H1 (cell line): ENCODE measurements at regions not wholly inside any gene's neighbourhood (a gene's known extent, or its start where the extent isn't known, plus 50 kb on each side); places are given as distances from the start of the nearest gene placed in this dataset.

Experiments
- CTCF ChIA-PET: fragments of 300-600 bp; sonication (Branson Sonifier 250); formaldehyde crosslinking; loops from one replicate; lab custom pipeline; 2021; ENCODE audit not compliant: partially characterized antibody; lab: Charles Lee
- POLR2A ChIA-PET: fragments of 300-600 bp; sonication (Branson Sonifier 250); formaldehyde crosslinking; loops from one replicate; lab custom pipeline; 2021; ENCODE audit warnings: inconsistent platforms; ENCODE audit not compliant: partially characterized antibody; lab: Charles Lee
- DNase-seq, 2 experiments: peaks; one replicate each; pipeline versions ENCODE4 v3.0.0 to v3.0.0-alpha.2; 2010 to 2022; ENCODE audit warnings: low spot score in 2 of 2, low read depth in 1 of 2, mixed read lengths in 1 of 2
- FAIRE-seq: peaks from 2 replicates; lab custom pipeline; 2011; peaks lifted over from hg19 to GRCh38; lab: Jason Lieb, UNC
- H2AFZ ChIP-seq: 2 replicates; pipeline ENCODE4 v1.8.1; 2012; ENCODE audit warnings: low read length, inconsistent platforms
- H2AK5ac ChIP-seq: 2 replicates; pipeline ENCODE4 v1.6.1; 2013; ENCODE audit warnings: low read depth, low read length
- H2BK120ac ChIP-seq: replicated peaks from 2 replicates; pipeline ENCODE3; 2013; ENCODE audit warnings: low read depth, low read length, inconsistent platforms
- H2BK12ac ChIP-seq: 2 replicates; pipeline ENCODE4 v1.6.1; 2013; ENCODE audit warnings: low read depth, low read length
- H2BK15ac ChIP-seq: 2 replicates; pipeline ENCODE4 v1.6.1; 2013; ENCODE audit warnings: low read length
- H2BK20ac ChIP-seq: 2 replicates; pipeline ENCODE4 v1.6.1; 2013; ENCODE audit warnings: low read length
- H2BK5ac ChIP-seq: 2 replicates; pipeline ENCODE4 v1.6.1; 2013; ENCODE audit warnings: low read depth, low read length
- H3K14ac ChIP-seq: 2 replicates; pipeline ENCODE4 v1.6.1; 2013; ENCODE audit warnings: inconsistent platforms; ENCODE audit not compliant: insufficient read length
- H3K18ac ChIP-seq: 2 replicates; pipeline ENCODE4 v1.6.1; 2013; ENCODE audit warnings: low read length; ENCODE audit errors: extremely low read depth
- H3K23ac ChIP-seq: 2 replicates; pipeline ENCODE4 v1.6.1; 2013; ENCODE audit warnings: inconsistent platforms; ENCODE audit not compliant: insufficient read length
- H3K23me2 ChIP-seq: 2 replicates; pipeline ENCODE4 v1.6.1; 2013; ENCODE audit warnings: low read depth, low read length
- H3K27ac ChIP-seq: 2 replicates; pipeline ENCODE4 v1.6.1; 2011; ENCODE audit warnings: low read depth, low read length, inconsistent platforms
- H3K27me3 ChIP-seq, 4 experiments: replicated peaks in 1 of 4; 1 replicate in 1 of 4; 2 replicates in 3 of 4; pipeline versions ENCODE4 v1.6.1 to v1.8.1; 2011 to 2013; ENCODE audit warnings: low read length in 3 of 4, mild to moderate bottlenecking in 3 of 4, inconsistent platforms in 2 of 4, mixed read lengths in 2 of 4, moderate library complexity in 1 of 4; ENCODE audit not compliant: control insufficient read depth in 3 of 4, insufficient read depth in 3 of 4; ENCODE audit errors: extremely low read depth in 1 of 4
- H3K36me3 ChIP-seq, 4 experiments: 2 replicates each; pipeline versions ENCODE4 v1.6.1 to v1.8.1; 2011 to 2013; ENCODE audit warnings: mild to moderate bottlenecking in 4 of 4, low read length in 3 of 4, moderate library complexity in 2 of 4, control low read depth in 1 of 4, inconsistent platforms in 1 of 4; ENCODE audit not compliant: insufficient read depth in 4 of 4, control insufficient read depth in 2 of 4
- H3K4ac ChIP-seq: replicated peaks from 2 replicates; pipeline ENCODE3; 2013; ENCODE audit warnings: low read length, low read depth, mixed read lengths, inconsistent platforms; ENCODE audit not compliant: insufficient read length
- H3K4me1 ChIP-seq, 4 experiments: replicated peaks in 1 of 4; 1 replicate in 1 of 4; 2 replicates in 3 of 4; pipeline versions ENCODE4 v1.6.1 to v1.8.1; 2011 to 2013; ENCODE audit warnings: low read length in 3 of 4, inconsistent platforms in 2 of 4, mixed read lengths in 1 of 4; ENCODE audit not compliant: insufficient read depth in 4 of 4, control insufficient read depth in 3 of 4
- H3K4me2 ChIP-seq, 2 experiments: 2 replicates each; pipeline versions ENCODE4 v1.6.1 to v1.8.1; 2011 to 2013; ENCODE audit warnings: low read depth in 2 of 2, low read length in 2 of 2, control low read depth in 1 of 2, inconsistent platforms in 1 of 2, mild to moderate bottlenecking in 1 of 2; ENCODE audit not compliant: insufficient read depth in 1 of 2
- H3K4me3 ChIP-seq, 4 experiments: fragments of 200-600, 300-600 bp in 1 of 4; sonication (generic), shearing (Covaris generic), sonication (Bioruptor Twin) in 1 of 4; 2 replicates each; pipeline versions ENCODE4 v1.5.1 to v1.8.1; 2011 to 2016; ENCODE audit warnings: low read length in 4 of 4, low read depth in 3 of 4, control low read depth in 2 of 4, inconsistent platforms in 2 of 4, mild to moderate bottlenecking in 2 of 4, mixed read lengths in 1 of 4, moderate library complexity in 1 of 4; ENCODE audit not compliant: insufficient read depth in 2 of 4; ENCODE audit errors: extremely low read depth in 1 of 4
- H3K56ac ChIP-seq: replicated peaks from 2 replicates; pipeline ENCODE3; 2013; ENCODE audit warnings: low read depth, mild to moderate bottlenecking, mixed read lengths, low read length, inconsistent platforms; ENCODE audit not compliant: insufficient read length
- H3K79me1 ChIP-seq: 2 replicates; pipeline ENCODE4 v1.6.1; 2013; ENCODE audit warnings: low read depth, low read length, control low read depth
- H3K79me2 ChIP-seq, 2 experiments: 2 replicates each; pipeline versions ENCODE4 v1.6.1 to v1.8.1; 2012 to 2013; ENCODE audit warnings: low read length in 2 of 2, mild to moderate bottlenecking in 2 of 2, inconsistent platforms in 1 of 2; ENCODE audit not compliant: insufficient read depth in 2 of 2, control insufficient read depth in 1 of 2
- H3K9ac ChIP-seq, 4 experiments: replicated peaks in 1 of 4; 1 replicate in 1 of 4; 2 replicates in 3 of 4; pipeline versions ENCODE4 v1.6.1 to v1.8.1; 2011 to 2013; ENCODE audit warnings: low read depth in 3 of 4, low read length in 3 of 4, control low read depth in 2 of 4, mild to moderate bottlenecking in 2 of 4, moderate library complexity in 2 of 4, inconsistent platforms in 1 of 4; ENCODE audit errors: extremely low read depth in 1 of 4
- H3K9me3 ChIP-seq, 2 experiments: 2 replicates each; pipeline versions ENCODE4 v1.6.1 to v1.8.1; 2012 to 2013; ENCODE audit warnings: mild to moderate bottlenecking in 2 of 2, moderate library complexity in 2 of 2, control low read depth in 1 of 2, inconsistent platforms in 1 of 2, low read depth in 1 of 2, low read length in 1 of 2, mixed read lengths in 1 of 2; ENCODE audit not compliant: insufficient read depth in 2 of 2
- H4K20me1 ChIP-seq, 2 experiments: replicated peaks in 1 of 2; 2 replicates each; pipeline versions ENCODE3 to v1.8.1; 2011 to 2013; ENCODE audit warnings: inconsistent platforms in 2 of 2, low read length in 2 of 2, mild to moderate bottlenecking in 1 of 2; ENCODE audit not compliant: insufficient read depth in 2 of 2, control insufficient read depth in 1 of 2
- H4K5ac ChIP-seq: 2 replicates; pipeline ENCODE4 v1.6.1; 2013; ENCODE audit warnings: low read length, low read depth, mixed read lengths, inconsistent platforms; ENCODE audit not compliant: insufficient read length
- H4K8ac ChIP-seq: 2 replicates; pipeline ENCODE4 v1.8.0; 2013; ENCODE audit warnings: mild to moderate bottlenecking, moderate library complexity, low read length, inconsistent platforms; ENCODE audit not compliant: insufficient read depth; ENCODE audit errors: extremely low read depth
- H4K91ac ChIP-seq: replicated peaks from 2 replicates; pipeline ENCODE3; 2013; ENCODE audit warnings: low read length, mixed read lengths, inconsistent platforms; ENCODE audit not compliant: insufficient read length
- ATF3 ChIP-seq: IDR thresholded peaks from 2 replicates; pipeline ENCODE4 v1.6.1; 2011; ENCODE audit warnings: low read depth, mild to moderate bottlenecking, low read length; ENCODE audit not compliant: insufficient read depth
- BACH1 ChIP-seq: IDR thresholded peaks from 2 replicates; pipeline ENCODE4 v1.6.1; 2012; ENCODE audit warnings: low read length, improper control_type of control experiment
- CHD2 ChIP-seq: IDR thresholded peaks from 2 replicates; pipeline ENCODE4 v1.6.1; 2012; ENCODE audit warnings: low read length, improper control_type of control experiment
- E2F6 ChIP-seq: IDR thresholded peaks from 2 replicates; pipeline ENCODE4 v1.6.1; 2012; ENCODE audit warnings: inconsistent platforms
- EGR1 ChIP-seq: IDR thresholded peaks from 2 replicates; pipeline ENCODE4 v1.6.1; 2011; ENCODE audit warnings: low read depth, low read length, borderline replicate concordance
- FOSL1 ChIP-seq: IDR thresholded peaks from 2 replicates; pipeline ENCODE4 v1.6.1; 2011; ENCODE audit warnings: mild to moderate bottlenecking, low read depth, low read length, moderate library complexity; ENCODE audit not compliant: insufficient read depth
- GTF2F1 ChIP-seq: IDR thresholded peaks from 2 replicates; pipeline ENCODE4 v1.6.1; 2012; ENCODE audit warnings: low read depth, low read length, improper control_type of control experiment, borderline replicate concordance
- HDAC6 ChIP-seq: IDR thresholded peaks from one replicate; pipeline ENCODE4 v1.7.1; 2012; ENCODE audit warnings: low read depth, mild to moderate bottlenecking, inconsistent platforms, low read length, moderate library complexity
- KDM5A ChIP-seq: fragments of 200-600 bp; IDR thresholded peaks from 2 replicates; pipeline ENCODE4 v1.7.1; 2012; ENCODE audit warnings: mild to moderate bottlenecking, low read length, inconsistent platforms, mixed read lengths
- MAX ChIP-seq: IDR thresholded peaks from 2 replicates; pipeline ENCODE4 v1.6.1; 2012; ENCODE audit warnings: inconsistent platforms
- NRF1 ChIP-seq: IDR thresholded peaks from 2 replicates; pipeline ENCODE4 v1.6.1; 2011; ENCODE audit warnings: mild to moderate bottlenecking, low read depth, low read length, improper control_type of control experiment
- RAD21 ChIP-seq, 2 experiments: IDR thresholded peaks in 1 of 2; conservative IDR thresholded peaks in 1 of 2; 2 replicates each; pipeline ENCODE4 v1.6.1; 2011; ENCODE audit warnings: low read depth in 2 of 2, low read length in 2 of 2, improper control_type of control experiment in 1 of 2, inconsistent platforms in 1 of 2, mild to moderate bottlenecking in 1 of 2, moderate library complexity in 1 of 2
- SIX5 ChIP-seq: IDR thresholded peaks from 2 replicates; pipeline ENCODE4 v1.6.1; 2011; ENCODE audit warnings: mild to moderate bottlenecking, low read depth, low read length

- no peak overlapping the region for H3K9ac ChIP-seq
- no peak for FAIRE-seq
- no peak for TF ChIP-seq HDAC6
- no peak for TF ChIP-seq E2F6
- TF ChIP-seq RAD21 (IDR thresholded peaks at IDR 0.05 in 1 of 2, conservative IDR thresholded peaks at IDR 0.05 in 1 of 2; ENCODE audit: low read depth in 2 of 2, low read length in 2 of 2): no peak
- no peak for TF ChIP-seq SIX5
- no peak for TF ChIP-seq GTF2F1
- TF ChIP-seq ATF3: no peak
- no peak for TF ChIP-seq BACH1
- no peak for TF ChIP-seq MAX
- no peak for TF ChIP-seq KDM5A
- no peak for TF ChIP-seq NRF1
- TF ChIP-seq EGR1: no peak
- no peak for TF ChIP-seq CHD2
- TF ChIP-seq FOSL1: no peak
Observed at GRCh38 chr1:87800006-87800405, 471.3 kb downstream of the LMO4 start.

More at GRCh38 chr1:87800006-87800405, 471.3 kb downstream of the LMO4 start:
- ChIA-PET POLR2A (no interaction called here), CTCF (interaction anchor here (1.0 kb wide), 1 partner anchor 12 kb away, joined by 3 read pairs; no protein-coding TSS in a partner anchor)
- Histone ChIP-seq H4K91ac (no peak overlapping the region), H4K20me1 (no peaks in the 10 kb centered on the region), H2BK15ac (no peak overlapping the region), H3K9me3 (peaks cover 0 to 3% of the 10 kb centered on the region in 2 experiments; a peak in 1 of 4 replicates), H3K4me1 (no peaks in the 10 kb centered on the region; a peak in 1 of 7 replicates), H3K18ac (no peak overlapping the region), H3K23ac (no peak overlapping the region), H3K14ac (no peak overlapping the region), H3K56ac (no peak overlapping the region), H3K23me2 (no peaks in the 10 kb centered on the region), H3K36me3 (no peaks in the 10 kb centered on the region), H2AK5ac (no peak overlapping the region), H2BK120ac (no peak overlapping the region), H4K5ac (no peak overlapping the region), H3K79me1 (no peaks in the 10 kb centered on the region), H2BK20ac (no peak overlapping the region), H3K27ac (no peak overlapping the region), H3K4me3 (no peak overlapping the region), H2BK5ac (no peak overlapping the region), H3K4ac (no peak overlapping the region), H2BK12ac (no peak overlapping the region), H4K8ac (no peak overlapping the region), H3K4me2 (no peak overlapping the region), H2AFZ (no peak overlapping the region), H3K27me3 (no peaks in the 10 kb centered on the region), H3K79me2 (no peaks in the 10 kb centered on the region)
- DNase-seq: no peak
